IMR-90 (cell line): ENCODE measurements at regions not wholly inside any gene's neighbourhood (a gene's known extent, or its start where the extent isn't known, plus 50 kb on each side); places are given as distances from the start of the nearest gene placed in this dataset.

ENCODE experiments used
- ATAC-seq: fragments of 200-7000 bp; cut with Tn5 transposase; 2 replicates; pipeline ENCODE4 v1.9.1; 2020; ENCODE audit warnings: low read depth, mild to moderate bottlenecking, moderate library complexity
- BruUV-seq: library from RNA; stranded (reverse); fragments of 400-500 nt; replicated peaks from 2 replicates; lab custom pipeline; 2021; lab: Mats Ljungman, UMichigan
- CTCF ChIA-PET: fragments of 300-600 bp; formaldehyde crosslinking; extraction: SDS; loops from one replicate; lab custom pipeline; 2021; ENCODE audit warnings: antibody characterized with exemption; lab: Yijun Ruan, JAX
- POLR2A ChIA-PET: fragments of 300-600 bp; sonication (Branson Sonifier 250); formaldehyde crosslinking; loops from one replicate; lab custom pipeline; 2022; ENCODE audit warnings: antibody characterized with exemption; ENCODE audit not compliant: unreplicated experiment; lab: Charles Lee
- DNase-seq: peaks from one replicate; pipeline ENCODE4 v3.0.0; 2013
- H2AFZ ChIP-seq: replicated peaks from 2 replicates; pipeline ENCODE3; 2013; ENCODE audit warnings: low read length, mild to moderate bottlenecking; ENCODE audit not compliant: poor library complexity
- H2AK5ac ChIP-seq: 2 replicates; pipeline ENCODE4 v1.6.1; 2013; ENCODE audit warnings: low read depth, low read length, inconsistent platforms
- H2AK9ac ChIP-seq: replicated peaks from 2 replicates; pipeline ENCODE3; 2013; ENCODE audit warnings: mild to moderate bottlenecking, low read depth, low read length, moderate library complexity; ENCODE audit not compliant: poor library complexity
- H2BK120ac ChIP-seq: 2 replicates; pipeline ENCODE4 v1.6.1; 2013; ENCODE audit warnings: low read depth, low read length, inconsistent platforms
- H2BK15ac ChIP-seq: 3 replicates; pipeline ENCODE4 v1.6.1; 2013; ENCODE audit warnings: low read depth, low read length, inconsistent platforms
- H2BK20ac ChIP-seq: 2 replicates; pipeline ENCODE4 v1.6.1; 2013; ENCODE audit warnings: low read depth, mild to moderate bottlenecking, inconsistent platforms, low read length, moderate library complexity
- H2BK5ac ChIP-seq: 2 replicates; pipeline ENCODE4 v1.6.1; 2013; ENCODE audit warnings: mild to moderate bottlenecking, low read depth, low read length, inconsistent platforms; ENCODE audit not compliant: poor library complexity, severe bottlenecking
- H3K14ac ChIP-seq: replicated peaks from 2 replicates; pipeline ENCODE4 v1.6.1; 2013; ENCODE audit warnings: low read depth, low read length, inconsistent platforms
- H3K18ac ChIP-seq: 2 replicates; pipeline ENCODE4 v1.6.1; 2013; ENCODE audit warnings: low read depth, low read length, control low read depth
- H3K23ac ChIP-seq: 2 replicates; pipeline ENCODE4 v1.6.1; 2013; ENCODE audit warnings: low read depth, low read length, inconsistent platforms
- H3K27ac ChIP-seq: 2 replicates; pipeline ENCODE4 v1.5.1; 2013; ENCODE audit warnings: mild to moderate bottlenecking, control low read depth, low read length; ENCODE audit not compliant: insufficient read depth
- H3K27me3 ChIP-seq: 2 replicates; pipeline ENCODE4 v1.6.1; 2013; ENCODE audit warnings: low read length; ENCODE audit not compliant: control insufficient read depth, insufficient read depth
- H3K36me3 ChIP-seq: 2 replicates; pipeline ENCODE4 v1.6.1; 2013; ENCODE audit warnings: low read length, mixed read lengths; ENCODE audit not compliant: control insufficient read depth, insufficient read depth
- H3K4ac ChIP-seq: 2 replicates; pipeline ENCODE4 v1.6.1; 2013; ENCODE audit warnings: low read depth, low read length, inconsistent platforms
- H3K4me1 ChIP-seq: 2 replicates; pipeline ENCODE4 v1.6.1; 2013; ENCODE audit warnings: low read length, mixed read lengths; ENCODE audit not compliant: control insufficient read depth, insufficient read depth
- H3K4me2 ChIP-seq: 2 replicates; pipeline ENCODE4 v1.6.1; 2013; ENCODE audit warnings: low read depth, mild to moderate bottlenecking, control low read depth, low read length, moderate library complexity
- H3K4me3 ChIP-seq: 2 replicates; pipeline ENCODE4 v1.5.1; 2013; ENCODE audit warnings: low read depth, mild to moderate bottlenecking, control low read depth, low read length, moderate library complexity; ENCODE audit not compliant: insufficient read depth
- H3K56ac ChIP-seq: 2 replicates; pipeline ENCODE4 v1.6.1; 2013; ENCODE audit warnings: low read length, inconsistent platforms; ENCODE audit not compliant: insufficient read depth; ENCODE audit errors: extremely low read depth
- H3K79me1 ChIP-seq, 2 experiments: 2 replicates each; pipeline ENCODE4 v1.6.1; 2013; ENCODE audit warnings: low read length in 2 of 2, inconsistent platforms in 1 of 2, low read depth in 1 of 2
- H3K9ac ChIP-seq: 2 replicates; pipeline ENCODE4 v1.6.1; 2013; ENCODE audit warnings: low read depth, low read length, control low read depth
- H3K9me1 ChIP-seq: 2 replicates; pipeline ENCODE4 v1.6.1; 2013; ENCODE audit warnings: low read length, inconsistent platforms; ENCODE audit not compliant: insufficient read depth
- H3K9me3 ChIP-seq: 2 replicates; pipeline ENCODE4 v1.6.1; 2013; ENCODE audit warnings: low read length; ENCODE audit not compliant: control insufficient read depth, insufficient read depth
- H4K20me1 ChIP-seq: 2 replicates; pipeline ENCODE4 v1.6.1; 2013; ENCODE audit warnings: low read length, inconsistent platforms; ENCODE audit not compliant: insufficient read depth
- H4K5ac ChIP-seq: 2 replicates; pipeline ENCODE4 v1.6.1; 2013; ENCODE audit warnings: mild to moderate bottlenecking, low read depth, low read length, control low read depth
- H4K8ac ChIP-seq, 2 experiments: 2 replicates each; pipeline ENCODE4 v1.6.1; 2013; ENCODE audit warnings: low read depth in 2 of 2, low read length in 2 of 2, control low read depth in 1 of 2, inconsistent platforms in 1 of 2
- H4K91ac ChIP-seq: 2 replicates; pipeline ENCODE4 v1.6.1; 2013; ENCODE audit warnings: low read depth, low read length, inconsistent platforms; ENCODE audit not compliant: insufficient read depth
- BHLHE40 ChIP-seq: fragments of 150-350 bp; IDR thresholded peaks from 2 replicates; pipeline ENCODE4 v1.6.1; 2016; ENCODE audit warnings: mild to moderate bottlenecking, low read depth, low read length
- CEBPB ChIP-seq: IDR thresholded peaks from 2 replicates; pipeline ENCODE4 v1.6.1; 2012; ENCODE audit warnings: low read depth, low read length, improper control_type of control experiment
- CHD1 ChIP-seq: IDR thresholded peaks from 2 replicates; pipeline ENCODE4 v1.6.1; 2012; ENCODE audit warnings: low read depth, low read length, improper control_type of control experiment
- FOS ChIP-seq: fragments of 150-350 bp; IDR thresholded peaks from 2 replicates; pipeline ENCODE4 v1.6.1; 2016; ENCODE audit warnings: low read depth, low read length
- MAFK ChIP-seq: IDR thresholded peaks from 2 replicates; pipeline ENCODE4 v1.6.1; 2012; ENCODE audit warnings: low read depth, low read length, improper control_type of control experiment
- MAZ ChIP-seq: IDR thresholded peaks from 2 replicates; pipeline ENCODE4 v1.6.1; 2012; ENCODE audit warnings: low read depth, mild to moderate bottlenecking, low read length, improper control_type of control experiment, moderate library complexity, borderline replicate concordance
- MXI1 ChIP-seq: IDR thresholded peaks from 2 replicates; pipeline ENCODE4 v1.6.1; 2012; ENCODE audit warnings: low read depth, mild to moderate bottlenecking, low read length, moderate library complexity, borderline replicate concordance
- NFE2L2 ChIP-seq: fragments of 150-350 bp; IDR thresholded peaks from 2 replicates; pipeline ENCODE4 v1.6.1; 2016; ENCODE audit warnings: low read depth, mild to moderate bottlenecking, low read length
- POLR2A ChIP-seq: IDR thresholded peaks from 2 replicates; pipeline ENCODE4 v1.6.1; 2012; ENCODE audit warnings: mild to moderate bottlenecking, low read depth, low read length
- RAD21 ChIP-seq: IDR thresholded peaks from 2 replicates; pipeline ENCODE4 v1.6.1; 2012; ENCODE audit warnings: low read length, improper control_type of control experiment
- RCOR1 ChIP-seq: IDR thresholded peaks from 2 replicates; pipeline ENCODE4 v1.6.1; 2012; ENCODE audit warnings: mild to moderate bottlenecking, low read length, improper control_type of control experiment; ENCODE audit not compliant: insufficient replicate concordance
- RFX5 ChIP-seq: IDR thresholded peaks from 2 replicates; pipeline ENCODE4 v1.8.0; 2012; ENCODE audit warnings: low read depth, mild to moderate bottlenecking, low read length, moderate library complexity
- SMC3 ChIP-seq: fragments of 150-350 bp; IDR thresholded peaks from 2 replicates; pipeline ENCODE4 v1.6.1; 2016; ENCODE audit warnings: low read depth, mild to moderate bottlenecking, antibody characterized with exemption, low read length, moderate library complexity
- WGBS, 2 experiments: methylation state at CpG; one replicate each; pipeline versions ENCODE4 v1.1.5 to v1.1.7; 2013; ENCODE audit warnings: missing lambda C conversion rate in 2 of 2; ENCODE audit not compliant: insufficient read length in 1 of 2; ENCODE audit errors: extremely low coverage in 2 of 2; 5-methylcytosine and 5-hydroxymethylcytosine counted together
- dilution Hi-C: fragments of 300-500 bp; cut with HindIII; formaldehyde crosslinking; loops from one replicate; pipeline ENCODE4 v1.14.3; 2018; ENCODE audit warnings: low sequenced_read_pairs; ENCODE audit not compliant: unreplicated experiment
- in situ Hi-C: fragments of 300-500 bp; cut with MboI; formaldehyde crosslinking; loops from 3 replicates; pipeline ENCODE4 v1.14.3; 2019; ENCODE audit warnings: low sequenced_read_pairs, inconsistent platforms, mixed read lengths
- intact Hi-C: fragments of 100-400 bp; cut with micrococcal nuclease; formaldehyde crosslinking; loops from 2 replicates; pipeline ENCODE4 v1.10.0; 2022
- TF ChIP-seq, protein P1 (sequence below): conservative IDR thresholded peaks from 2 replicates; pipeline ENCODE4 v1.5.1; 2012; ENCODE audit warnings: mild to moderate bottlenecking, low read depth, low read length, improper control_type of control experiment
- TF ChIP-seq, protein P2 (sequence below): fragments of 150-350 bp; IDR thresholded peaks from 2 replicates; pipeline ENCODE4 v1.6.1; 2016; ENCODE audit warnings: low read depth, mild to moderate bottlenecking, low read length, moderate library complexity, borderline replicate concordance
- TF ChIP-seq, protein P3 (sequence below): fragments of 150-350 bp; IDR thresholded peaks from 2 replicates; pipeline ENCODE4 v1.6.1; 2017; ENCODE audit warnings: mild to moderate bottlenecking, antibody characterized with exemption, low read length, low read depth

DNA sequence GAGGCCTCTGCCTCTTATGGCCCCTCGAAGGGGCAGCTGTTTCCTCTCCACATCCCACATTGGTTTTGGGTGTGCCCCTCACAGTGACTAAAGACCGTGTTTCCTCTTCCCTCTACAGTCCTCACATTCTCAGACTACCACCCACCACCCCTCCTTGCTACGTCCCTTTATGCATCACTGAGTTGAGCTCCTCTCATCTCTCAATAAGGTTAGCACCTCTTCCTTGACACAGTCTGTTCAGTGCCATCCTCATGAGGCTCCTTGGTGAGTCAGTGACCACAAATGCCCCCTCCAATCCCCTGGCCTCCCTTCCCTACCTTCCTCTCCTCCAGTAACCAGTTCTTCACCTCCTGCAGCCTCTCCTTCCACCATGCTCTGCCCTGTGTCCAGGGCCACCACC, 239.1 kb upstream of the MYO3A start:
- no TSS peak for BruUV-seq
- Histone ChIP-seq H2BK120ac (no peak overlapping the region), H3K14ac (no peak overlapping the region), H3K27ac (no peak overlapping the region), H3K9ac (no peak overlapping the region), H3K56ac (no peak overlapping the region), H2BK15ac (no peak overlapping the region), H4K8ac (no peak overlapping the region), H3K27me3 (no peaks in the 10 kb centered on the region), H2AK5ac (no peak overlapping the region), H3K23ac (no peak overlapping the region), H4K91ac (no peak overlapping the region), H4K20me1 (no peaks in the 10 kb centered on the region), H3K4me2 (no peak overlapping the region), H2AK9ac (no peak overlapping the region), H3K36me3 (no peaks in the 10 kb centered on the region), H2AFZ (no peak overlapping the region), H2BK20ac (no peak overlapping the region), H3K79me1 (no peaks in the 10 kb centered on the region), H4K5ac (no peak overlapping the region), H2BK5ac (no peak overlapping the region), H3K4ac (no peak overlapping the region), H3K18ac (no peak overlapping the region), H3K9me1 (no peaks in the 10 kb centered on the region), H3K4me3 (no peak overlapping the region), H3K4me1 (no peaks in the 10 kb centered on the region), H3K9me3 (peaks cover 19% of the 10 kb centered on the region)
- ChIA-PET CTCF (no interaction called here), POLR2A (no interaction called here)
- TF ChIP-seq CEBPB (no peak), POLR2A (no peak), CHD1 (no peak), RAD21 (no peak), NFE2L2 (no peak), FOS (no peak), BHLHE40 (no peak), MAFK (no peak), RFX5 (no peak), MAZ (no peak), MXI1 (no peak), SMC3 (no peak), RCOR1 (no peak)
- TF ChIP-seq, protein P1, sequence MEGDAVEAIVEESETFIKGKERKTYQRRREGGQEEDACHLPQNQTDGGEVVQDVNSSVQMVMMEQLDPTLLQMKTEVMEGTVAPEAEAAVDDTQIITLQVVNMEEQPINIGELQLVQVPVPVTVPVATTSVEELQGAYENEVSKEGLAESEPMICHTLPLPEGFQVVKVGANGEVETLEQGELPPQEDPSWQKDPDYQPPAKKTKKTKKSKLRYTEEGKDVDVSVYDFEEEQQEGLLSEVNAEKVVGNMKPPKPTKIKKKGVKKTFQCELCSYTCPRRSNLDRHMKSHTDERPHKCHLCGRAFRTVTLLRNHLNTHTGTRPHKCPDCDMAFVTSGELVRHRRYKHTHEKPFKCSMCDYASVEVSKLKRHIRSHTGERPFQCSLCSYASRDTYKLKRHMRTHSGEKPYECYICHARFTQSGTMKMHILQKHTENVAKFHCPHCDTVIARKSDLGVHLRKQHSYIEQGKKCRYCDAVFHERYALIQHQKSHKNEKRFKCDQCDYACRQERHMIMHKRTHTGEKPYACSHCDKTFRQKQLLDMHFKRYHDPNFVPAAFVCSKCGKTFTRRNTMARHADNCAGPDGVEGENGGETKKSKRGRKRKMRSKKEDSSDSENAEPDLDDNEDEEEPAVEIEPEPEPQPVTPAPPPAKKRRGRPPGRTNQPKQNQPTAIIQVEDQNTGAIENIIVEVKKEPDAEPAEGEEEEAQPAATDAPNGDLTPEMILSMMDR: no peak
- TF ChIP-seq, protein P2, sequence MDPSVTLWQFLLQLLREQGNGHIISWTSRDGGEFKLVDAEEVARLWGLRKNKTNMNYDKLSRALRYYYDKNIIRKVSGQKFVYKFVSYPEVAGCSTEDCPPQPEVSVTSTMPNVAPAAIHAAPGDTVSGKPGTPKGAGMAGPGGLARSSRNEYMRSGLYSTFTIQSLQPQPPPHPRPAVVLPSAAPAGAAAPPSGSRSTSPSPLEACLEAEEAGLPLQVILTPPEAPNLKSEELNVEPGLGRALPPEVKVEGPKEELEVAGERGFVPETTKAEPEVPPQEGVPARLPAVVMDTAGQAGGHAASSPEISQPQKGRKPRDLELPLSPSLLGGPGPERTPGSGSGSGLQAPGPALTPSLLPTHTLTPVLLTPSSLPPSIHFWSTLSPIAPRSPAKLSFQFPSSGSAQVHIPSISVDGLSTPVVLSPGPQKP: no peak
- TF ChIP-seq, protein P3, sequence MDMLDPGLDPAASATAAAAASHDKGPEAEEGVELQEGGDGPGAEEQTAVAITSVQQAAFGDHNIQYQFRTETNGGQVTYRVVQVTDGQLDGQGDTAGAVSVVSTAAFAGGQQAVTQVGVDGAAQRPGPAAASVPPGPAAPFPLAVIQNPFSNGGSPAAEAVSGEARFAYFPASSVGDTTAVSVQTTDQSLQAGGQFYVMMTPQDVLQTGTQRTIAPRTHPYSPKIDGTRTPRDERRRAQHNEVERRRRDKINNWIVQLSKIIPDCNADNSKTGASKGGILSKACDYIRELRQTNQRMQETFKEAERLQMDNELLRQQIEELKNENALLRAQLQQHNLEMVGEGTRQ: no peak
- ATAC-seq (no peak), DNase-seq (no peak)
- in situ Hi-C loops (no loop called here), dilution Hi-C loops (no loop called here), intact Hi-C loops (no loop called here)
- 24% methylated on average over 3 of the region's 3 CpGs; no CpG with 5 or more reads in 1 of the 2 experiments for WGBS, 2 experiments
